HG03378 (cell line): ENCODE measurements at regions not wholly inside any gene's neighbourhood (a gene's known extent, or its start where the extent isn't known, plus 50 kb on each side); places are given as distances from the start of the nearest gene placed in this dataset.
"Not testable (repeated sequence)": the region's sequence is repeated elsewhere in the genome, so short reads cannot be mapped to it uniquely, and the experiment has no call there.

Source experiments
- ATAC-seq: cut with Tn5 transposase; IDR thresholded peaks from one replicate; pipeline ENCODE4 v1.9.1; 2021; ENCODE audit warnings: mild to moderate bottlenecking, moderate library complexity; ENCODE audit not compliant: unreplicated experiment

- ATAC-seq = no peak
These were observed 248.3 kb downstream of the PHF14 start for GRCh38 chr7:11221984-11222383.

GRCh38 chr7:11224535-11224934 lies 250.9 kb downstream of the PHF14 start:
- no peak for ATAC-seq

- no peak for ATAC-seq
These were observed 254.8 kb downstream of the PHF14 start for GRCh38 chr7:11228515-11228914.

GRCh38 chr7:11231190-11231589 lies 257.5 kb downstream of the PHF14 start:
- ATAC-seq = no peak

- ATAC-seq = no peak
These were observed 258.8 kb downstream of the PHF14 start for GRCh38 chr7:11232462-11232861.

GRCh38 chr7:11233871-11234270 lies 260.2 kb downstream of the PHF14 start:
- no peak for ATAC-seq

- ATAC-seq = no peak
These were observed 261.8 kb downstream of the PHF14 start for GRCh38 chr7:11235491-11235890.

GRCh38 chr7:11236680-11237079 lies 263.0 kb downstream of the PHF14 start:
- no peak for ATAC-seq

- no peak for ATAC-seq
These were observed 264.1 kb downstream of the PHF14 start for GRCh38 chr7:11237742-11238141.

GRCh38 chr7:11239316-11239715 lies 265.6 kb downstream of the PHF14 start:
- no peak for ATAC-seq

- ATAC-seq = no peak
These were observed 270.1 kb downstream of the PHF14 start for GRCh38 chr7:11243739-11244138.

- ATAC-seq = no peak
These were observed 270.5 kb downstream of the PHF14 start for GRCh38 chr7:11244149-11244548.

- ATAC-seq = no peak
These were observed 273.9 kb downstream of the PHF14 start for GRCh38 chr7:11247545-11247944.

GRCh38 chr7:11251436-11251835 lies 277.8 kb downstream of the PHF14 start:
- no peak for ATAC-seq

- ATAC-seq = no peak
These were observed 278.4 kb downstream of the PHF14 start for GRCh38 chr7:11252011-11252607.

GRCh38 chr7:11252705-11253272 lies 279.1 kb downstream of the PHF14 start:
- ATAC-seq = peak; percentile 63

GRCh38 chr7:11256501-11256900 lies 282.8 kb downstream of the PHF14 start:
- ATAC-seq = no peak

- no peak for ATAC-seq
These were observed 287.8 kb downstream of the PHF14 start for GRCh38 chr7:11261470-11261869.

- ATAC-seq = no peak
These were observed 292.4 kb downstream of the PHF14 start for GRCh38 chr7:11266101-11266500.

GRCh38 chr7:11272352-11272751 lies 298.7 kb downstream of the PHF14 start:
- ATAC-seq = no peak

GRCh38 chr7:11274074-11274473 lies 300.4 kb downstream of the PHF14 start:
- ATAC-seq = no peak

GRCh38 chr7:11281953-11282352 lies 308.3 kb downstream of the PHF14 start:
- ATAC-seq = no peak

GRCh38 chr7:11283584-11283983 lies 309.9 kb downstream of the PHF14 start:
- ATAC-seq = not testable (repeated sequence)
